ENCODE measurements at regions not wholly inside any gene's neighbourhood (a gene's known extent, or its start where the extent isn't known, plus 50 kb on each side); places are given as distances from the start of the nearest gene placed in this dataset.

- no peaks in the 10 kb centered on the region for H3K36me3 Mint-ChIP-seq
- no peaks in the 10 kb centered on the region for H3K9me3 Mint-ChIP-seq
- no peak overlapping the region for H3K4me3 Mint-ChIP-seq
- no peak for DNase-seq
- H3K4me1 Mint-ChIP-seq: no peaks in the 10 kb centered on the region
- no peak overlapping the region for H3K27ac Mint-ChIP-seq
- peaks cover 3% of the 10 kb centered on the region for H3K27me3 Mint-ChIP-seq
These were observed 112.8 kb downstream of the IRX5 start for GRCh38 chr16:55043499-55043898.

GRCh38 chr16:55044201-55044975 lies 113.7 kb downstream of the IRX5 start:
- Mint-ChIP-seq H3K4me3 (no peak overlapping the region), H3K27me3 (peaks cover 3% of the 10 kb centered on the region), H3K36me3 (no peaks in the 10 kb centered on the region), H3K9me3 (no peaks in the 10 kb centered on the region), H3K4me1 (no peaks in the 10 kb centered on the region), H3K27ac (no peak overlapping the region)
- no peak for DNase-seq

GRCh38 chr16:55045329-55045728 lies 114.7 kb downstream of the IRX5 start:
- no peaks in the 10 kb centered on the region for H3K4me1 Mint-ChIP-seq
- H3K27ac Mint-ChIP-seq: no peak overlapping the region
- no peak overlapping the region for H3K4me3 Mint-ChIP-seq
- H3K27me3 Mint-ChIP-seq: peaks cover 3% of the 10 kb centered on the region
- no peak for DNase-seq
- H3K36me3 Mint-ChIP-seq: no peaks in the 10 kb centered on the region
- no peaks in the 10 kb centered on the region for H3K9me3 Mint-ChIP-seq

GRCh38 chr16:55045756-55046460 lies 115.2 kb downstream of the IRX5 start:
- Mint-ChIP-seq H3K36me3 (no peaks in the 10 kb centered on the region), H3K4me1 (no peaks in the 10 kb centered on the region), H3K4me3 (no peak overlapping the region), H3K27me3 (peaks cover 3% of the 10 kb centered on the region), H3K27ac (no peak overlapping the region), H3K9me3 (no peaks in the 10 kb centered on the region)
- DNase-seq: no peak

- H3K27me3 Mint-ChIP-seq: peaks cover 3% of the 10 kb centered on the region
- no peak overlapping the region for H3K27ac Mint-ChIP-seq
- H3K4me1 Mint-ChIP-seq: no peaks in the 10 kb centered on the region
- H3K36me3 Mint-ChIP-seq: no peaks in the 10 kb centered on the region
- no peaks in the 10 kb centered on the region for H3K9me3 Mint-ChIP-seq
- H3K4me3 Mint-ChIP-seq: no peak overlapping the region
- no peak for DNase-seq
These were observed 115.8 kb downstream of the IRX5 start for GRCh38 chr16:55046513-55046912.

GRCh38 chr16:55046916-55047315 lies 116.3 kb downstream of the IRX5 start:
- Mint-ChIP-seq H3K9me3 (no peaks in the 10 kb centered on the region), H3K36me3 (no peaks in the 10 kb centered on the region), H3K27me3 (no peaks in the 10 kb centered on the region), H3K4me1 (no peaks in the 10 kb centered on the region), H3K27ac (no peak overlapping the region), H3K4me3 (no peak overlapping the region)
- DNase-seq: no peak

GRCh38 chr16:55047331-55047730 lies 116.7 kb downstream of the IRX5 start:
- no peak for DNase-seq
- no peaks in the 10 kb centered on the region for H3K27me3 Mint-ChIP-seq
- H3K4me3 Mint-ChIP-seq: no peak overlapping the region
- H3K4me1 Mint-ChIP-seq: no peaks in the 10 kb centered on the region
- no peaks in the 10 kb centered on the region for H3K9me3 Mint-ChIP-seq
- no peaks in the 10 kb centered on the region for H3K36me3 Mint-ChIP-seq
- no peak overlapping the region for H3K27ac Mint-ChIP-seq

DNA sequence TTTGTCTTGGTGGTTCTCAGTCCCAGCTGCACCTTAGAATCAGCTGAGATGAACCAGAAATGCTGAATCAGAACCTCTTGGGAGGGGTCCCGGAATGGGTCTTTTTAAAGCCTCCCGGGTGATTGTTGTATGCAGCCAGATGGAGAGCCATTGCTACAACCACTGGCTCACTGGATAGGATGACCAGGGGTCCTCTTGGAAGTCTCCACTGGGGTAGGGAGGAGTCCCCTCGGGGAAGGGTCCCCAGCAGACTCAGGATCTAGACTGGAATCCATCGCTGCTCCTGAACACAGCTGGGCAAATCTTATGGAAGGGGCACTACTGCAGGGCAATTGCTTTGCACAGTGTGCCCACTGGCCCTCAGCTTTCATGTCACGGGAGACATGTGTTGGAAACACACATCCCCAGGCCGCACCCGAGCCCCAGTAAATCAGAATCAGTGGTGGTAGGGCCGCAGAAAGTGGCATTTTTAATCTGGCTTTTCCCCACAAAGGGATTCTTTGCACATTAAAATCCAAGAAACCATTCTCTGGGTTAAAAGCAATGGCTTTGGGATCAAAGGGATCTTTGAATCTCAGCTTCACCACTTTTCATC lies 117.3 kb downstream of the IRX5 start:
- no peaks in the 10 kb centered on the region for H3K4me1 Mint-ChIP-seq
- DNase-seq: no peak
- H3K27me3 Mint-ChIP-seq: no peaks in the 10 kb centered on the region

GRCh38 chr16:55048745-55049144 lies 118.1 kb downstream of the IRX5 start:
- peaks cover 3% of the 10 kb centered on the region for H3K27me3 Mint-ChIP-seq
- no peaks in the 10 kb centered on the region for H3K36me3 Mint-ChIP-seq
- H3K4me3 Mint-ChIP-seq: no peak overlapping the region
- H3K4me1 Mint-ChIP-seq: no peaks in the 10 kb centered on the region
- DNase-seq: no peak
- H3K9me3 Mint-ChIP-seq: no peaks in the 10 kb centered on the region
- H3K27ac Mint-ChIP-seq: no peak overlapping the region

More for the DNA sequence above, 117.3 kb downstream of the IRX5 start:
- Mint-ChIP-seq H3K36me3 (no peaks in the 10 kb centered on the region), H3K9me3 (no peaks in the 10 kb centered on the region), H3K4me3 (no peak overlapping the region), H3K27ac (no peak overlapping the region)

- Mint-ChIP-seq H3K9me3 (peaks cover 1% of the 10 kb centered on the region), H3K4me1 (peaks cover 3% of the 10 kb centered on the region), H3K4me3 (no peak overlapping the region), H3K36me3 (no peaks in the 10 kb centered on the region), H3K27me3 (peaks cover 19% of the 10 kb centered on the region), H3K27ac (no peak overlapping the region)
- DNase-seq: no peak
These were observed 121.1 kb downstream of the IRX5 start for GRCh38 chr16:55051571-55052347.

DNA sequence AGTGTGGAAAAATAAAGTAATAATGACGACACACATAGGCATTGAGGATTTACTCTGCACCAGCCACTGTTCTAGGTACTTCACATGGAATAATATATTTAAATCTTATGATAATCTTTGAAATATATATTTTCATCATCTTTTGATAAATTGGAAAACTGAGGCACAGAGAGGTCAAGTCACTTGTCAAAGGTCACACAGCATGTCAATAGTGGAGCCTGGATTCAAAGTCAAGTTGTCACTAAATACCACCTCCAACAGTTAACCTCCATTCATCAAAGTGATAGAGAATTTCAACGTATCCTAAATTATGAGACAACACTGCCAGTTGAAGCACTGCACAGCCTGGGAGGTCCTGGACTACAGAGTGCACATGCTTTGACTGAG lies 121.7 kb downstream of the IRX5 start:
- no peak for DNase-seq
- Mint-ChIP-seq H3K27ac (no peak overlapping the region), H3K4me1 (peaks cover 6% of the 10 kb centered on the region), H3K9me3 (peaks cover 1% of the 10 kb centered on the region), H3K36me3 (no peaks in the 10 kb centered on the region), H3K27me3 (peaks cover 25% of the 10 kb centered on the region), H3K4me3 (no peak overlapping the region)

GRCh38 chr16:55052741-55053415 lies 122.2 kb downstream of the IRX5 start:
- Mint-ChIP-seq H3K27me3 (peaks cover 30% of the 10 kb centered on the region), H3K4me3 (no peak overlapping the region), H3K27ac (no peak overlapping the region), H3K4me1 (peaks cover 6% of the 10 kb centered on the region), H3K9me3 (peaks cover 1% of the 10 kb centered on the region), H3K36me3 (no peaks in the 10 kb centered on the region)
- no peak for DNase-seq

- DNase-seq: no peak
- Mint-ChIP-seq H3K36me3 (no peaks in the 10 kb centered on the region), H3K4me3 (no peak overlapping the region), H3K27ac (no peak overlapping the region), H3K4me1 (peaks cover 6% of the 10 kb centered on the region), H3K27me3 (peaks cover 52% of the 10 kb centered on the region), H3K9me3 (peaks cover 1% of the 10 kb centered on the region)
These were observed 124.6 kb downstream of the IRX5 start for GRCh38 chr16:55055262-55055661.

DNA sequence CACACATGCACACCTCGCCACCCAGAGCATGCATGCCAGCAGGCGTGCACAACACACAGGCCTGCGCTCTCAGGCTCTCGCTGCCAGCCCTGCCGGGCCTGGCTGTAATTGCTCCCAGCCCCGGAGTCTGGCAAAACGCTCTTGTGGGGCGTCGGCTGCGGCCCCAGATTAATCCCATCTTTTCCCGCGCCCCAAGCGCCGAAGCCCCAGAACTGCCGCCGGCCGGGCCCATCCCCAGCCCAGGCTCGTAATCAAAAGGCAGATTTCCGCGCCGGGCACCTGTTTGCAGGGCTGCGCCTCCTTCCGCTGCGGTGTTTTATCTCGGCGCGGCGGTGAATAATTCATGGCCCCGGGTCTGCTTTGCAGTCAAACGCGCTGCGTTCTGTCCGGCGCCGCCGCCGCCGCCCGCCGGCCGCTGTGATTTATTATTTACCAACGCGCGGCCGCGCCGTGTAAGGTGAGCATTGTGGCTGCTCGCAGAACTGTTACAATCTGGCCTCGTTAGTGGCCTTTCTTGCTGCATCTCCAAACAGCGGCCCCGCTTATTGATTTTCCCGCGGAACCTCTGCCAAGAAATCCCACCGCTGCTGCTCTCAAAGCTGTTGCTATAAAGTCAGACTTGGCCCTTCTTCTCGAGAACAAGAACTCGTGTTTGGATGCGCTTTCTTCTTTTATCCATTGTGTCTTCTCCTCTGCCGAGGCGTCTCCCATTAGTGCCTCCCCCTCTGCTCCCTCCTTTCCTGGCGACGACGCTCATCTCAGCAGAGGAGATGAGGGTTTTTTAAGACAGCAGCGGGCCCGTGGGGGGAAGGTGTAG lies 126.1 kb downstream of the IRX5 start:
- Mint-ChIP-seq H3K36me3 (no peaks in the 10 kb centered on the region), H3K4me1 (peaks cover 6% of the 10 kb centered on the region), H3K4me3 (no peak overlapping the region), H3K27ac (no peak overlapping the region), H3K9me3 (peaks cover 1% of the 10 kb centered on the region), H3K27me3 (peaks cover 66% of the 10 kb centered on the region)
- DNase-seq: peak; percentile 5

All from activated naive CD8-positive, alpha-beta T cell treated with anti-CD3 and anti-CD28 coated beads for 36 hours (primary cell).